ENCODE measurements at regions not wholly inside any gene's neighbourhood (a gene's known extent, or its start where the extent isn't known, plus 50 kb on each side); places are given as distances from the start of the nearest gene placed in this dataset.

DNA sequence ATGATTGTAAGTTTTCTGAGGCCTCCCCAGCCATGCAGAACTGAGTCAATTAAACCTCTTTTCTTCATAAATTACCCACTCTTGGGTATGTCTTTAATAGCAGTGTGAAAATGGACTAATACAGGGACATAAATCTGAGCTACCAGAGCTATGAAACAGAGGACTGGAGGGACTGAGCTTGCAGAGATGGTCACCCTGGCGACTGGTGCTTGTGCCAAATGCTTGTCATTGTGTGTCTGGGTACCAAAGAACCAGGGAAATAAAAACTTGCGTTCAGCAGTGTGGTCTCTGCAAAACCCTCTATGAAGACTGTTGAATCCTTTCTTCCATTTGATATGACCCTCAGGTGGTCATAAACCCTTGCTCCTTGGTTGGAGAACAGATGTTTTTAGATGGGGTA, 105.1 kb upstream of the PRL start:
- DNase-seq = no peak

GRCh38 chr6:22409486-22409885, 112.7 kb upstream of the PRL start:
- DNase-seq = no peak

GRCh38 chr6:22411376-22412105, 114.7 kb upstream of the PRL start:
- no peak for DNase-seq

GRCh38 chr6:22412994-22413393, 116.2 kb upstream of the PRL start:
- DNase-seq = no peak

- DNase-seq = no peak
Observed at GRCh38 chr6:22413681-22414311, 117.0 kb upstream of the PRL start.

- DNase-seq = no peak
Observed at GRCh38 chr6:22418714-22419113, 121.9 kb upstream of the PRL start.

- DNase-seq = no peak
Observed at GRCh38 chr6:22421198-22421597, 124.4 kb upstream of the PRL start.

DNA sequence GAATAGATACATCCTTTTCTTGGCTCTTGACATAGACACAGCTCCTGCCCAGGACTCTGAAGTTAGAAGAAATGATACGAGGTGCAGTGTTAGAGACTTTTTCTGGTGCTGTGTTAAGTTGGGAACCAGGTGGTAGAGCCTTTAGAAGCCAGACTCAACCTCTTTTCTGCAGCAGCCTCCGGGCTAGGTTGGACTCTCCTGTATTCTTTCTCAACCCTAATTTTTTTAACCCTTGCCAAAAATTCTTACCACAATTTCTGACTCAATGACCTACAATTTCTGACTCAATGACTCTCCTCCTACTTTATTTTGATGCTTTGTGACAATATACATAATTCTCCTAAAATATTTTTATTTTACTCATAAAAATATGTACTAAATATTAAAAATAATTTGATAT, 127.4 kb upstream of the PRL start:
- no peak for DNase-seq

DNA sequence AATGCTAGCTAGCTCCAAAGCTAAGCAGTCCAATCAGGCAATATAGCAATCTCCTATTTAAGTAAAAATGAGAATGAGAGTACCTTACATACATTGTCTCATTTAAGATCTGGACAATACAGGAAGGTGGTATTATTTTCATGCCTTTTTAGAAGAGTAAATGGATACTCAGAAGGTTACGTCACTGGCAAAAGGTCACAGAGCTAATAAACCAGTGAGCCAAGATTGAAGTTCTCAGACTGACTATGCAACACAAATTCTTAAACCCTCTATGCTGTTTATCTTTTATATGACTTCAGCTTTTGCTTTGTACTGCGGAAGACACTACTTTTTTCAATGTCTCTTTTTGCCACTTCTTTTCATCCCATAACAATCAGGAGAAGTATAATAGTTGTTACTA, 135.2 kb upstream of the PRL start:
- no peak for DNase-seq

DNA sequence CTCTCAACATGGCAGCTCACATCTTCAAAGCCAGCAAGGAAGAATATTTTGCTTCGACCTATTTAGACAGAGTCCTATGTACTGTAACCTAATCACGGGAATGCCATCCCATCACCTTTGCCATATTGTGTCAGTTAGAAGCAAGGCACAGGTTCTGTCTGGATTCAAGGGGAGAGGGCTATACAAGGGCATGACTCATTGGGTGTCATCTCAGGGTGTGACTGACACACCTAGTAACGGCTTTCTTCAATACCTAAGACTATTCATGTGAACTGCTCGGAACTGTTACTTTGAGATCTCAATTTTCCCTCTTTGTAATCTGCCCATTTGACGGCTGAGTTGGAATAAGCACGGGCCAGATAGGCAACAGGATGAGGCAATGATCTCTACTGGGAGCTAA, 135.6 kb upstream of the HDGFL1 start:
- no peak for DNase-seq

GRCh38 chr6:22435151-22435550, 134.2 kb upstream of the HDGFL1 start:
- DNase-seq = no peak

DNA sequence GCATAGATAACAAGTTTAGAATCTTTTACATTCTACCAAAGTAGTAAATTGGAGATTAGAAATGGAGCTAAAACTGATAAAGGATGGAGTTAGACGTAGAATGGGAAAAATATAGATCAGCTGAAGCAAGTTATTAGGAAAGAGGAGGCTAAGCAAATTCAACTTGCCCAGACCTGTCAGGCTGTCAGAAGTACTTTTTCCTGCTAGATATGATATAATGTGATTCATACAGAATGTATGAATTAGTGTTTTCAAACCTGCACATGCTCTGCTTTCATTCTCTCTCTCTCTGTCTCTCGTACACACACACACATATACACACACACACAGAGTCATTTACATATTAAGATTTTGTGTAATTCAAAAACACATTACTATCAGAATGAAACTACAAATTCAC, 133.2 kb upstream of the HDGFL1 start:
- DNase-seq = peak; percentile 27

DNA sequence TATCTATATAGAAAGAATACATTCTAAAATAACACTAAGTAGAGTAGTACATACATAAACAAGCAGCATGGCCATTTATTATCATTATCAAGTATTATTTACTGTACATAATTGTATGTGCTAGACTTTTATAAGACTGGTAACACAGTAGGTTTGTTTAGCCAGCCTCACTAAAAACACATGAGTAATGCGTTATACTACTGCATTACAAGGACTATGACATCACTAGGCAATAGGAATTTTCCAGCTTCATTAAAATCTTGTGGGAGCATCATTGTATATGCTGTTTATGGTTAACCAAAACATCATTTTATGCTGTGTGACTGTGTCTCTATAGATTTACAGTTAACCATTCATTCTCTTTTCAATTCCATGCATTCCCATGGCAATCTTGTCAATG, 131.7 kb upstream of the HDGFL1 start:
- no peak for DNase-seq

GRCh38 chr6:22442826-22443225, 126.5 kb upstream of the HDGFL1 start:
- no peak for DNase-seq

DNA sequence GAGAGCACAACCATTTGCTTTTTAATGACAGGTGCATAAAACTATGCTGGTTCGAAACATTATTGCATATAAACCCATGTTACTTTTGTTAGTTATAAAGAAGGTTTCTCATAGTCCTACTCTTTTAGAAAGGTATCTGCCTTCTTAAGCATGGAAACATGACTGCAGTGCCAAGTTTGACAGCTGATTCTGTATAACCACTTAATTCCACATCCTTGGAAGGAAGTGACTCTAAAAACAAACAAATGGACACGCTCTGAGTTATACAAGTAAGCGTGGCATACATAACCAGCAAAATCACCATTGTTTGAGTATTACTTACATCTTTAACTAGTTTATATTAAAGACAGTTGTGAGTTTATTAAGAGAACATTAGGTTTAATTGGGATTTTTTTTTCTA, 125.0 kb upstream of the HDGFL1 start:
- no peak for DNase-seq

- no peak for DNase-seq
Observed at GRCh38 chr6:22445946-22446345, 123.4 kb upstream of the HDGFL1 start.

DNA sequence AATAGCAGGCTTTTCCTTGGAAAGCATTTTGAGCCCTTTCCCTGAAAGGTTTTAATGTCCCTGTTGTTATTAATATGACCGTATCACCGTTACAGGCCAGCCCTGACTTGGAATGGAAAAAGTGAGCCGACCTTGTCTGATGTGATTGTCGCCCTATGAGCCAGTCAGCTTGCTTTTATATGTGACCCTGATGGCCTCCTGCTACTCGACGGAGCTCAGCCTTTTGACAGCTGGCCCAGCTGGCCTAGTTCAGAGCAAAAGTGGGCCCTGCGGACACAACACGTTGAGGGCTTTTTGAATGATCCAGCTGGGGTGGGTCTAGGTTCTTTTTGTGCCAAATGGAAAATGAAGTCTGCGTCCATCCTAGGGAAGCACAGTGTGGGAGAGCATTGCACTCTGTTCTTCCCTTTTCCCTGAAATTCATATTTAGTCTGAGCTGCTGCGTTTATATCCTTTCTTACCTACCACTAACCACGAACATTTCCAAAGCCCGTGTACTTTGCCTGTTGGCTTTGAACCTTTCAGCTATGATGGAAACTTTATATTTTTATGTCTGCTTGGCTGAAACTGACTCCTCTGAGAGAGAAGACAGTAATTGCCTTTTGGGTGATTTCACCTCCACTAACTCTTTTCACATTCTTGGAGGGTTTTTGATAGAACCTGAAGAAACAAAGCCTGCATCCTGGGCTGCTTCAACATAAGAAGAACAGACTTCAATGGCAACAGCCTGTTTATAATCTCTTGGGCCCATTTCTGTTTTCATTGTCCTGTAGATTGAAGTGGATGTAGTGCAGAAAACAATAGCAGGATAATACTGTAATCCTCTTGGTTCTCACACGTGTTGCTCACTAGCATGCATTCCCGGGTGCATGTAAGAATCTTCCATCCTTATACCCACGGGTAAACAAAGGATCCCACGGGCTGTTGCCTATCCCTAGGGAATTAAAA, 121.8 kb upstream of the HDGFL1 start:
- no peak for DNase-seq

GRCh38 chr6:22448291-22448711, 121.1 kb upstream of the HDGFL1 start:
- no peak for DNase-seq

GRCh38 chr6:22451962-22452361, 117.4 kb upstream of the HDGFL1 start:
- DNase-seq = no peak

- no peak for DNase-seq
Observed at GRCh38 chr6:22455378-22455777, 114.0 kb upstream of the HDGFL1 start.

DNA sequence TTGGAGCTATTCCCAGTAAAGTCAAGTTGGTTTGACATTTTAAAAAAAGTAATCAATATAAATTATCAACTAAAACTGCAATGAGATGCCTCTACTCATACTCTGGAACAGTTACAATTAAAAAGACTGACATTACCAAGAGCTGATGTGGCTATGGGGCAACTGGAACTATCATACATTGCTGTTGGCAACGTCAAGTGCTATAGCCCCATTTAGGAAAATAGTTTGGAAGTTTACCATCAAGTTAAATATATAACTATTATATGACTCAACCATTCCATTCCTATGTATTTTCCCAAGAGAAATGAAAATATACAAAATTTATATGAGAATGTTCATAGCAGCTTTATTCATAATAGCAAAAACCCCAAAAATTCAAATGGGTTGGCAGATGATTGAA, 111.4 kb upstream of the HDGFL1 start:
- DNase-seq = no peak

- DNase-seq = peak; percentile 53
Observed at GRCh38 chr6:22466665-22467245, 102.6 kb upstream of the HDGFL1 start.

DNA sequence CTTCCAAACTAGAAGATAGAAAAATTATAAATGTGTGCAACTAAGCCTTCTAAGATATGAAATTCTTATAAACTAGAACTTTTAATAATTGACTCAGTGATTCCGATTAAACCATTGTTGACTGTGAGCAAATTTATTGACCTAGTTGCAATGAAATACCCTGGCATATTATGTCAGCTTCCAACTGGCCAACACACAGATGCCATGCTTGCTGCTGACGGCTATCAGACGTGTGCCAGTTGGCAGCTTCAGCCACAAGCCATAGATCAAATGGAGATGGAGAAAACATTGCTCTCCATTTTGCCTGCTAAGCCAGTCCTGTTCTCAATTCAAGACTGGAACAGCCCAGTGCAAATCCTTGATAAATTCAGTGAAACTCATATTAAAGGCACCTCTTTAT, 101.7 kb upstream of the HDGFL1 start:
- DNase-seq = no peak

All from NCI-H1105 treated with DMSO at 0.1 percent for 48 hours (cell line).